A549 (cell line): ENCODE measurements at regions not wholly inside any gene's neighbourhood (a gene's known extent, or its start where the extent isn't known, plus 50 kb on each side); places are given as distances from the start of the nearest gene placed in this dataset.

Experiments
- MAFK ChIP-seq: fragments of 450-650 bp; IDR thresholded peaks from 2 replicates; pipeline ENCODE4 v1.6.1; 2014; ENCODE audit not compliant: partially characterized antibody
- RAD21 ChIP-seq, 2 experiments: fragments of >200 bp in 1 of 2; sonication (Bioruptor Twin) in 1 of 2; formaldehyde crosslinking in 1 of 2; IDR thresholded peaks in 1 of 2; conservative IDR thresholded peaks in 1 of 2; 2 replicates in 1 of 2; 3 replicates in 1 of 2; pipeline ENCODE4 v1.6.1; 2012 to 2018; ENCODE audit warnings: inconsistent platforms in 1 of 2
- TF ChIP-seq, protein P1 (sequence below): fragments of 450-650 bp; IDR thresholded peaks from 2 replicates; pipeline ENCODE4 v1.6.1; 2014; ENCODE audit warnings: antibody characterized with exemption

DNA sequence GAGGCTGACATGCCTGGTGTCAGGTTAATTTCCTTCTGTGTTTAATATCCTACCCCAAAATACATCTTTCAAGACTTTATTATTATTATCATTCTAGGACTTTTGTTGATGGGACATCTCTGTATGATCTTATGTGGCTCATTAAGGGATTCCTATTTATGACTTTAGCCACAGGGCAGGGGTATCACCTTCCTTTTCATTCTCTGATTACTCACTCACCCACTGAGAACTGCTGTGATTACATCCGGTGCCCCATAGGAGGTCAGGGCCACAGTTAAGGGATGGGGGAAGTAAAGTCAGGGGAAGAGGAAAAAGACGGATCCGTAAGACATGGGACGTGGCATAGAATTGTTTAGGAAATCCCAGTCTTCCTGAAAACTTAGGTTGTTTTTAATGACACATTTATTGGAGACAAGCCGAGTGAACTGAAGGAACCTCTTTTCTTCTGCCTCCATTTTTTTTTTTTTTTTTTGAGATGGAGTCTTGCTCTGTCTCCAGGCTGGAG is 61.0 kb upstream of the PITRM1 start:
- no peak for TF ChIP-seq MAFK
- TF ChIP-seq RAD21 (conservative IDR thresholded peaks at IDR 0.05 in 1 of 2, IDR thresholded peaks at IDR 0.05 in 1 of 2) = no peak
- TF ChIP-seq, protein P1, sequence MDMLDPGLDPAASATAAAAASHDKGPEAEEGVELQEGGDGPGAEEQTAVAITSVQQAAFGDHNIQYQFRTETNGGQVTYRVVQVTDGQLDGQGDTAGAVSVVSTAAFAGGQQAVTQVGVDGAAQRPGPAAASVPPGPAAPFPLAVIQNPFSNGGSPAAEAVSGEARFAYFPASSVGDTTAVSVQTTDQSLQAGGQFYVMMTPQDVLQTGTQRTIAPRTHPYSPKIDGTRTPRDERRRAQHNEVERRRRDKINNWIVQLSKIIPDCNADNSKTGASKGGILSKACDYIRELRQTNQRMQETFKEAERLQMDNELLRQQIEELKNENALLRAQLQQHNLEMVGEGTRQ = no peak
